Body of pancreas (tissue), 4 donors: ENCODE measurements at regions not wholly inside any gene's neighbourhood (a gene's known extent, or its start where the extent isn't known, plus 50 kb on each side); places are given as distances from the start of the nearest gene placed in this dataset.

ENCODE experiments used
- POLR2A ChIP-seq, 3 donors: fragments of 450-650 bp; IDR thresholded peaks; one replicate each; pipeline ENCODE4 v1.6.1; 2016; ENCODE audit warnings: antibody characterized with exemption in 3 of 3, mild to moderate bottlenecking in 2 of 3
- TF ChIP-seq, protein P1 (sequence below), 7 experiments: fragments of 450-650 bp in 4 of 7; fragments of 200-600 bp in 3 of 7; sonication (generic) in 3 of 7; IDR thresholded peaks; one replicate each; pipeline ENCODE4 v1.5.1; 2016 to 2019; ENCODE audit warnings: antibody characterized with exemption in 7 of 7

DNA sequence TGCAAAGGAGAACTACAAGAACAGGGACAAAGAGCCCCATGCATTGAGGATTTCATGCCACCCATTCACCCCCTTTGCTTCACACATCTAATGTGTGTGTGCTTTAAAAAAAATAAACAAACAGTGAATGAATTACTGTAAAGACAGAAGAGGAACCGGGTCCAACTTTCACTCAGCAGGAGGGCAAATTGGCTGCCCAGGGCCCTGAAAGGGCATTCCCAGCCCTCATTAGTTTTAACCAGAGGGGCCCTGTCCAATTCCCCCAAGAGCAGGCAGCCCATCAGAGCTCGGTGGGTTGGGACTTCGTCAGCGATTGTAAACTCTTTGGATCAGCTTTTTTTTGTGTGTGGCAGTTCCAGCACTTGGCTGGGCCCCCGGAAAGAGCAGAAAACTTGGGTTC lies 73.6 kb upstream of the PDZD8 start:
- TF ChIP-seq, protein P1, sequence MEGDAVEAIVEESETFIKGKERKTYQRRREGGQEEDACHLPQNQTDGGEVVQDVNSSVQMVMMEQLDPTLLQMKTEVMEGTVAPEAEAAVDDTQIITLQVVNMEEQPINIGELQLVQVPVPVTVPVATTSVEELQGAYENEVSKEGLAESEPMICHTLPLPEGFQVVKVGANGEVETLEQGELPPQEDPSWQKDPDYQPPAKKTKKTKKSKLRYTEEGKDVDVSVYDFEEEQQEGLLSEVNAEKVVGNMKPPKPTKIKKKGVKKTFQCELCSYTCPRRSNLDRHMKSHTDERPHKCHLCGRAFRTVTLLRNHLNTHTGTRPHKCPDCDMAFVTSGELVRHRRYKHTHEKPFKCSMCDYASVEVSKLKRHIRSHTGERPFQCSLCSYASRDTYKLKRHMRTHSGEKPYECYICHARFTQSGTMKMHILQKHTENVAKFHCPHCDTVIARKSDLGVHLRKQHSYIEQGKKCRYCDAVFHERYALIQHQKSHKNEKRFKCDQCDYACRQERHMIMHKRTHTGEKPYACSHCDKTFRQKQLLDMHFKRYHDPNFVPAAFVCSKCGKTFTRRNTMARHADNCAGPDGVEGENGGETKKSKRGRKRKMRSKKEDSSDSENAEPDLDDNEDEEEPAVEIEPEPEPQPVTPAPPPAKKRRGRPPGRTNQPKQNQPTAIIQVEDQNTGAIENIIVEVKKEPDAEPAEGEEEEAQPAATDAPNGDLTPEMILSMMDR (IDR thresholded peaks at IDR 0.05): no peak
- no peak for TF ChIP-seq POLR2A (IDR thresholded peaks at IDR 0.05)
